ENCODE measurements at regions not wholly inside any gene's neighbourhood (a gene's known extent, or its start where the extent isn't known, plus 50 kb on each side); places are given as distances from the start of the nearest gene placed in this dataset.

- no peak for DNase-seq (ENCODE audit: low read depth in 2 of 2)
- no peak overlapping the region for H3K4me3 ChIP-seq (replicated peaks in 1 of 2; ENCODE audit: low read depth in 2 of 2, low read length in 2 of 2)
- no peak for TF ChIP-seq CTCF (IDR thresholded peaks at IDR 0.05; ENCODE audit: low read depth, low read length)
Observed at GRCh38 chr2:10502803-10503107, 54.6 kb upstream of the ODC1 start.

- TF ChIP-seq CTCF (IDR thresholded peaks at IDR 0.05; ENCODE audit: low read depth, low read length) = no peak
- no peak for DNase-seq (ENCODE audit: low read depth in 2 of 2)
- H3K4me3 ChIP-seq (replicated peaks in 1 of 2; ENCODE audit: low read depth in 2 of 2, low read length in 2 of 2) = no peak overlapping the region
Observed at GRCh38 chr2:10501980-10502802, 54.1 kb upstream of the ODC1 start.

GRCh38 chr2:10501451-10501961 is 53.4 kb upstream of the ODC1 start:
- DNase-seq (ENCODE audit: low read depth in 2 of 2) = no peak
- no peak for TF ChIP-seq CTCF (IDR thresholded peaks at IDR 0.05; ENCODE audit: low read depth, low read length)
- H3K4me3 ChIP-seq (replicated peaks in 1 of 2; ENCODE audit: low read depth in 2 of 2, low read length in 2 of 2) = no peak overlapping the region

GRCh38 chr2:10500601-10501361 is 52.7 kb upstream of the ODC1 start:
- H3K4me3 ChIP-seq (replicated peaks in 1 of 2; ENCODE audit: low read depth in 2 of 2, low read length in 2 of 2) = no peak overlapping the region
- DNase-seq (ENCODE audit: low read depth in 2 of 2) = peak in 1 of 2 donors; percentile 56
- TF ChIP-seq CTCF (IDR thresholded peaks at IDR 0.05; ENCODE audit: low read depth, low read length) = no peak

GRCh38 chr2:10499911-10500521 is 51.9 kb upstream of the ODC1 start:
- no peak for DNase-seq (ENCODE audit: low read depth in 2 of 2)
- H3K4me3 ChIP-seq (replicated peaks in 1 of 2; ENCODE audit: low read depth in 2 of 2, low read length in 2 of 2) = no peak overlapping the region
- TF ChIP-seq CTCF (IDR thresholded peaks at IDR 0.05; ENCODE audit: low read depth, low read length) = no peak

- peak in 1 of 2 donors; percentile 15 for DNase-seq (ENCODE audit: low read depth in 2 of 2)
- no peak overlapping the region for H3K4me3 ChIP-seq (replicated peaks in 1 of 2; ENCODE audit: low read depth in 2 of 2, low read length in 2 of 2)
- TF ChIP-seq CTCF (IDR thresholded peaks at IDR 0.05; ENCODE audit: low read depth, low read length) = no peak
Observed at GRCh38 chr2:10499275-10499907, 51.3 kb upstream of the ODC1 start.

Measured in cardiac fibroblast (primary cell).